ENCODE measurements at regions not wholly inside any gene's neighbourhood (a gene's known extent, or its start where the extent isn't known, plus 50 kb on each side); places are given as distances from the start of the nearest gene placed in this dataset.
"Not testable (repeated sequence)": the region's sequence is repeated elsewhere in the genome, so short reads cannot be mapped to it uniquely, and the experiment has no call there.

DNA sequence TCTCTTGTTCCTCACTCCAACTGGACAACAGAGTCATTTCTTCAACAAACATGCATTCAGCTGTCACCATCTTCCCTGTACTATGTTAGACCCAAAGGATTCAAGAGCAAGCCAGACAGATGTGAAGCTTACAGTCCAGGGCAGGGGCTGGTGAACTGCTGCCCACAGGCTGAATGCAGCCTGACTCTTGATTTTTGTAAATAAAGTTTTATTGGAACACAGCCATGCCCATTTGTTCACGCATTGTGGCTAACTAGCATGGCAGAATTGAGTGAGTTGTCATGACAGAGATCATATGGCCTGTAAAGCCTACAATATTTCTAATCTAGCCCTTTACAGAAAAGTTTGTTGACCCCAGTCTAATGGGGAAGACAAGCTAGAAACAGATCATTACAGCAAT lies 208.7 kb downstream of the EMX2 start:
- no peak for DNase-seq

DNA sequence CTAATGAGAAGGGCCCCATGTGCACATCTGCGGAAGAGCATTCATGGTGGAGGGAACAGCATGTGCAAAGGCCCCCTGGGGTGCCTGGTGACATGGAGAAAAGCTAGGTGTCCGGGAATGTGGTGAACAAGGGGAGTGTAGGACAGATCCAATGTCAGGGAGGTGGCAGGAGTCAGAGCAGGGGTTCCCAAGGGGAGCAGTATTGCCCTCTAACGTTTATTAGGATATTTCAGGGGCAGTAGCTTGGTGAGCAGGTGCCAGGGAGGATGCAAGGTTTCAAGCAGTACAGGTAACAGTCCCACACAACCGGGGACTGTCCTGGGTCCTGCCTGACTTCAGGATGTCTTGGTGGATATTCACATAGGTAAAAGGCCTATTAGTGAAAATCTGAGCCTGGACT lies 209.6 kb downstream of the EMX2 start:
- no peak for DNase-seq

DNA sequence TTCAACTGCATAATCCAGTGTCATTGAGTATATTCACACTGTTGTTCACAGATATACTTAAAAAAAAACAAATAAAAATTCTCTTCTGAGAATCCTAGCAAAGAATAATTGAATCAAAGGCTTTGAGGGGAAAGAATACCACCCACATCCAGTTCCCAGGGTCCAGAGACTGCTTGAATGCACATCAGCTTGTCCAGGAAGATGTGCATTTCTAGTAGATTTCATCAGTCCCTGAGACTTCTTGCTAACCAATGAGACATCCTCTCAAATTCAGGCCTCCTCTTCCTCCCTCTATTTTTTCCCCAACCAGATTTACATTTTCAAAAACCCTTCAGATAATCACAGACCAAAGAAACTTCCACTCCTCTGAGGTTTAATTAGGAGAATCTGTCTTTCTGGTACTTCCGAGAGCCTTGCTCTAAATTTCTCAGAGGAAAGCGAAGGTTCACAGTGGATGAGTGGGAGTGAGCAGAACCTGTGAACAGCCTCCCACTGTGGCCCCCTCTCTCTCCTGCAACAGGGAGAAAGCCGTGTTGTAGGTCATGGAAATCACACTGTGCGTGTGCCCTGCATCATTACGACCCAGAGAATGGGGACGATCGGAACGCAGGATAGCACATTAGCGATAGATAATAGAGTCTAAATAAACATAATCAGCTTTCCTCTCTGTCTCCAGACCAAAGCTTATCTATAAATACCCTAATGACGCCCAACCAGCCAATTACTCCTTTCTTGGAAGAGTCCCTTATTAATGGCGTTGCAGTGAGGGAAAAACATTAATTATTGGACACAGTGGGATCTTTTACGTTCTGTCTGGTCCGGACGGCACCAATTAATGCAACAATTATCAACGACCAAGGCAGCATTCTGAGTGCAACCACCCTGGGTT lies 212.5 kb downstream of the EMX2 start:
- DNase-seq = no peak

DNA sequence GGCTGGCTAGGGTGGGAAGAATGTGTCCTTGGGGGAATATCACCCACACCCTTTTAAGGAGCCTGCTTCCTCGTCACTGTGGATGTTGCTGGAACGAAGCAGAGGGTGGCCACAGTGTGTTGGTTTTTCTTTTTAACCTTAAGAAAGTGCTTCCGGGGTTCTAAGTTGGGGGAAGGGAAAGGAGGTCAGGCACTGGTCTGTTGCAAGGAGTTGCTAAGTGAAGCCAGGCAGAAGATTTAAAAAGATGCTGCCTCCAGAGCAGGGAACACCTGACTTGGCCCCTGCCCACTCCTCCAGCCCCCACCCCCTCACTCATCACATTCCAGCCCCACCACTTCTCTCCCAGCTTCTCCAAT lies 213.1 kb downstream of the EMX2 start:
- no peak for DNase-seq

DNA sequence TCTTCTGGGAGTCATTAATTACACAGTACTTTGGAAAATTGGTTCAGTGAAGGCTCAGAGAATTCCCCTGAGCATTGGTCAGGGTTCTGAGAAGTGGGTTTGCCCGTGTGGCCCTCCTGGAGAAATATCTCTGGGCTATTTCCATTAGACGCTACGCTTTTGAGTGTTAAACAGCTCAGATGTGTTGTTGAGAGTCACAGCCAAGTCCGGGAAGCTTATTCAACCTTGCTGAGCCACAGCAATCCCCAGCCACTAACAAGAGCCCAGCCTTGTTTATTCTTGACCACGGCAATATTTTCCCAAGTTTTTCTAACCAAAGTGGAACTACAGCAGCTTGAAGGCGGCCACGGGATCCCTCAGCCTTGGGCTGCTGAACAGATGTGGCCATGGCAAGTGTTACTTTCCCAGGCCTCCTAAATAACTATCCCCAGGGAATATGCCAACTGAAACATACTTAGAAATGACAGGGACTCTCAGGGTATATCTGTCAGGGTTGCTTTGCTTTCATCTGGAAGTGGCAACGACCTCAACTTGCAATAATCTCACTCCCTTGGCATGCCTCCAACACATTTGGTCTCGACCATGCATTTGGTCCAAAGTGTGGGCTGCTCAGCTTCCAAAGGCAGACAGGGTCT lies 214.7 kb downstream of the EMX2 start:
- DNase-seq = no peak

DNA sequence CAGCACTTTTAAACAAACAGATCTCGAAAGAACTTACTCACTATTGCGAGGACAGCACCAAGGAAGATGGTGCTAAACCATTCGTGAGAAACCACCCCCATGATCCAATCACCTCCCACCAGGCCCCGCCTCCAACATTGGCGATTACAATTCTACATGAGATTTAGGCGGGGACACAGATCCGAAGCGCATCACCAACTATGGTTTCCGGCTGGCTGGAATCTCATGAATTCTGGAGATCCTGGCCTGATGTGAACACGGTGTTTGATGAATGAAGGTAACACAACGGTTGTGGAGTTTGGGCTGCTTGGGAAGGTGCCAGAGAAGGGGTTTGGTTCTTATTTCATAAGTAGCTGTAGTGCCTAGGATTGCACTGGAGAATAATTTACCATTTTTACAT lies 216.7 kb downstream of the EMX2 start:
- DNase-seq = no peak

DNA sequence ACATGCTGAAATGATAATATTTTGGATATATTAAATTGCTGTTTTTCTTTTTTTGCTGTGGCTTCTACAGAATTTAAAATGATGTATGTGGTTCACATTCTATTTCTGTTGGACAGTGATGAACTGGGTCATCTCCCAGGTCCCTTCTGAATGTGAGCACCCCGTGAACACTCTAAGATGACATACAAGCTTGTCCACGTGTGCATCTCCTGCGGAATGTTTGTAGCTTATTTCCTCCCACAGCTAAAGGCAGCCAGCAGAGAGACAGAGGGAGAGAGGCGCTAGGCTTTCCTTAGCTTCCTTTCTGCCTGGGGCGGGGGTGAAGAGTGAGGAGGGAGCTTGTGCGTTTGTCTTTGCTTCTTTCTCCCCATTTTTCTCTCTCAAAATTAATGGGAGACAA lies 219.1 kb downstream of the EMX2 start:
- DNase-seq = no peak

DNA sequence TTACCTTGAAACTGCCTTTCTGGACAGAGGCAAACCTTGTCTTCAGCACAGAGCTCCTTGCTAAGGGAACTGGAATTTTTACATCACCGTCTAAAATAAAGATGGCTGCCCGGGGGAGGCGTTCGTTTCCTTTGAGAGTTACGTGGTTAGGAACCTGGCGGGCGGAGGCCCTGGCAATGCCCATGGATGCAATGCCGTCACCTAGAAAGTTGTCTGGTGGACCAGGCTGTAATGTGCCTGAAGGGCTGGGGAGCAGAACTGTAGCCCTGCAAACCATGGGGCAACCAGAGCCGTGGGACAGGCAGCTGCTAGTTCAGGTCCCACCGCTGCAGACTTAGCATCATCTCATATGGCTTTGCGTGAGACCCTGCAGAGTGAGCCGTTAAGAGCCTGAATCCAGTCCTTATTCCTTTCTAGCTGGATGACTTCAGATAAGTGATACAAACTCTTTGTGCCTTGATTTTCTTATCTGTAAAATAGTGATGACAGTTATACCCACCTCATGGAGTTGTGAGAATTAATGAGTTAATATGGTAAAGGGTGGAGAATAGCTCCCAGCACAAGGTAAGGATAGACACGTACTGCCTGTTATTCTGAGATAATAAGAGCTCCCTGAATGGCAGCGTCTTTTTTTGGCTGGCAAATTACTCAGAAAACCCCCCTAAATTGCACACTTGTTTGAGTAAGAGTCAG lies 219.7 kb downstream of the EMX2 start:
- DNase-seq = no peak

DNA sequence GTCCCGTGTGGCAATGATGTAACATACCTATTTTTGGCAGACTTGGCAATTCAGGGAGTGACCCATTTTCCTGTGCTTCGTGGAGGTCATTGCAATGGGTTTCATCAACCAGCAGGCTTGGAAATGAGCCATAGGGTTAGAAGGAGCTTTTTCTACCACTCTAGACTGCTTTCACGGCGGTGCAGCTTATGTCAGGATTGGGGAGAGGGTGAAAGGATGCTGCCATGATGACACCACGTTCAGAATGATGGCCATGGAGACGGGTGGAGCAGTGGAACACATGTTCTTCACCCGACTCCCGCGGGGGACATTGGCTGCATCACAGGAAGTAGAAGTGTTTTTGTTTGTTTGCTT lies 220.2 kb downstream of the EMX2 start:
- no peak for DNase-seq

DNA sequence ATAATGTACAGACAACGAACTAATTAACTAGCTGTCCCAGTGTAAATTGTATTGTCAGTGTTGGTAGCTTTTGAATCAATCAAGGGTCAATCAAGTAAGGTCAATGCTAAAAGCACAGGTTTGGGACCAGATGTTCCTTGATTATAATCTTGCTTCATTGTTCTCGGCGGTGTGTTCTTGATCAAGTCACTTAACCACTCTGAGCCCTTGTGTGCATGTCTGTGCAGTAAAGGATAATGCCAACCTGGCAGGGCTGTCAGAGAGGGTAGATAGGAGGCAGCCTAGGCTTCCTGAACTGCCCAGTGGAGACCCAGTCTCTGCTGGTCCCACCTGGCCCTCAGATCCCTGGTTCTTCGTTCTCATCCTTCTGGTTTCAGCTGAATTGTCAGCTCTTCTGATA lies 221.0 kb downstream of the EMX2 start:
- DNase-seq = no peak

DNA sequence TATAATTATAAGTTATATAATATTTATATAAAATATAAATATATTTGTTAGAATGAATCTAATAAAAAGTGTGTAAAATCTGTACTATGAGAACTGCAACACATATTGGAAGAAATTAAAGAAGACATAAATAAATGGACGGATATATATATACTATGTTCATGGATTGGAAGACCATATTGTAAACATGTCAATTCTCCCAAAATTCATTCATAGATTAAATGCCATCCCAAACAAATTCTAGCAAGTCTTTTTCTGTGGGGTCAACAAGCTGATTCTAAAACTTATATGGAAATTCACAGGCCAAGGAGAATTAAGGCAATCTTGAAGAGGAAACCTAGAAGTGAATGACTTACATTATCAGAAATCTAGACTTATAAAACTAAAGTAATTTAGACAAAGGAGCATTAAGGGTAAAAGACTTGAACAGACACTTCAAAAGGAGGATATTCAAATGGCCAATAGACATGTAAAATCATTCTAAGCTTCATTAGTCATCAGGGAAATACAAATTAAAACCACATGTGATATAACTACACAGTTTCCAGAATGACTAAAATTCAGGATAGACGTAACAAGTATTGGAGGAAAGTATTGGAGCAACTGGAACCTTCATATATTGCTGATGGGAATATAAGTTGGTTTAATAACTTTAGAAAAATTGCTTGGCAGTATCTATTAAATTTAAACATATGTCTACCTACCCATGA lies 225.9 kb downstream of the EMX2 start:
- no peak for DNase-seq

DNA sequence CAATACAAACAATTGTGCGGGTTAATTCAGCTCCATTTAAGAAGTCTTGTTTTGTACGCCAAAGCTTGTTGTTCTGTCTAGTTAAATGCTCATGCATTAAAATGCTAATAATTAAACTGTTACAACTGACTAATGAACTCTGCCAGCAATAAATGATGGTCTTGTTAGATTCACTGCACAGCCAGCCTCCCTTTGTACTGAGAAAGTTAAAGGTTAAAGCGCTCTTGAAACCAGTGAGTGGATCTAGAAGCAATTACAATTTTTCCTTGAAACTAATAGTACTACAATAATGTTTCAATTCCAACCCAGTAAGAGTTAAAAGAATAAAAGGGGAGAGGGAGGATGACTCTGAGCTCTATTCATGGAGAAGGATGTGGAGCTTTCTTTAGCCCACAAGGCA lies 233.0 kb downstream of the EMX2 start:
- DNase-seq = no peak

DNA sequence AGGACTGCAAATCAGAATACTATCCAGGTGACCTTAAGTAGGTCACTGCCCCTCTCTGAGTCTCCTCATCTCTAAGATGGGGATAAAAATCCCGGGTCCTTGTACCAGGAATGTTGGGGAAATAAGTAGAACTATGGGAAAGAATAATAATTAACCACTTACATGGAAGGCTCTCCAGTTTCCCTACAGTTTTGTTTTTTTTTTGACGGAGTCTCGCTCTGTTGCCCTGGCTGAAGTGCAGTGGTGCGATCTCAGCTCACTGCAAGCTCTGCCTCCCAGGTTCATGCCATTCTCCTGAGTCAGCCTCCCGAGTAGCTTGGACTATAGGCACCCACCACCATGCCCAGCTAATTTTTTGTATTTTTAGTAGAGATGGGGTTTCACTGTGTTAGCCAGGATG lies 234.7 kb downstream of the EMX2 start:
- not testable (repeated sequence) for DNase-seq

DNA sequence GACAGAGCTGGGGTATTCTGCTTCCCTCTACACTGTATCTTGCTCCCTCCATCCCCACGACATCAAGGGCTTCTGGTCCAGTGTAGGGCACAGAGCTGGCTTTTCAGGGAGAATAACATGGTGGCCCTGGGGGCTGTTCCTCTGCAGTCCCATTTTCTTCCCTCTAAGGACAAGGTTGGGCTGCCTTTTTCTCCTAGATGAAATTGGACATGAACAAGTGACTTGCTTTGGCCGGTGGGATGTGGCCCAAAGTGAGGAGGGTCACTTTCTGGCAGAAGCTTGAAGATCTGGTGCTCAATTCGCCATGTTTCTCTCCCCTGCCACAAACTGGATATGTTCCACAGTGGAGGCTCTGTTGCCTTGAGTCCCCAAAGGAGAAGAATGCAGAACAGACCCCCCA lies 235.7 kb downstream of the EMX2 start:
- DNase-seq = no peak

DNA sequence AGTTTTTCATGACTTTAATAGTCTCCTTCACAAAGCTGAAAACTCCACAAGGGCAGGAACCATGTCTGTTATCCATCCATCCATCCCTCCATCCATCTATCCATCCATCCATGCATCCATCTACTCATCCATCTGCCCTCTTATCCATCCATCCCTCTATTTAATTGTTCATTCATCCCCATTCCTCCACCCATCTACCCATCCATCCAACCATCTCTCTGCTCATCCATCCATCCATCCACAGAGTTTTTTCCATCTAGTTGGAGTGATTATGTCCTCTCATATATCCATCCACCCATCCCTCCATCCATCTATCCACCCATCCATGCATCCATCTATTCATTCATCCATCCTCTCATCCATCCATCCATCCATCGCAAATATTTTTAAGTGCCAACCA lies 237.9 kb downstream of the EMX2 start:
- DNase-seq = no peak

DNA sequence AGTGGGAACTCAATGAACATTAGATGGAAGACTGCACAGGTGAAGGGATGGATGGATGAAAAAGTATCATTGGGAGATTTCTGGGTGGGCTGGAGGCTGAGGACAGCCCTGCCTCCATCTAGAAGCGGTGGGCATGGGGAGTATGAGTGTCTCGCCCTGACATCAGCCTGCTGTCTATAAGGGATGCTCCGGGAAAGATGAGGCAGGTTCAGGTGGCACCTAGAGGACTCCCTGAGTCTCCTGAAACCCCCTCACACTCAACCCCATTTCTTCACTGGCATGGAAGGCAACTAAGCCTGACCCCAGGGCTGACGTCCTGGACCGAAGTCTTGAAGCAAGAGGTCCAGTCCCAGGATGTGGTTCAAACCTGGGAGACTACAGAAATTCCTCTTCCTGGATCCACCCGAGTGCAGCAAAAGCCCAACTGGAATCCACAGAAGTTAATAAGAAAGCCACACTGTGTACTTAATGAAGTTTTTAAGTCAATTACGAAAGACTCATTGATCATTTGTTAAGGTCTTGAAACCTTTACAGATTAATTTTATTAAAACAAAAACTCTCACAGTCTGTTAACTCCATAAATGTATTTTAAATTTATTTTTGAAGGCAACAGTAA lies 238.8 kb downstream of the EMX2 start:
- no peak for DNase-seq

DNA sequence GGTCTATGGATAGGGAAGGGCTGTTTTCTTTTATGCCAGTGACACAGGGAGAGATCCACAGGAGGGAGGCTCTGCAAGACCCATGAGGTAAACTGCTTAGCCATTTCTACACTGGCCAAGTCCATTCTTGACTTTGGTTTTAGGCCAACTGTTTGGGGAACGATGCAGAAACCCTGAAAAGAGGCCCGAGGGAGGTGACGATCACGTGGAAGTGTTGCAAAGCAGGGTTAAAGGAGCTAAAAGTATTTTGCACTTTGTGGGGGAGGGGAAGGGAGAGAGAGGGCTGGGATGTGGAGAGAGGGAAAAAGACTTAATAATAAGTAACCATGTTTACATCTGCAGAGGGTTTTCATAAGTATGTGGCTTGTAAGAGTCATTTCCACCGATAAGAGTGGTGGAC lies 239.7 kb downstream of the EMX2 start:
- no peak for DNase-seq

DNA sequence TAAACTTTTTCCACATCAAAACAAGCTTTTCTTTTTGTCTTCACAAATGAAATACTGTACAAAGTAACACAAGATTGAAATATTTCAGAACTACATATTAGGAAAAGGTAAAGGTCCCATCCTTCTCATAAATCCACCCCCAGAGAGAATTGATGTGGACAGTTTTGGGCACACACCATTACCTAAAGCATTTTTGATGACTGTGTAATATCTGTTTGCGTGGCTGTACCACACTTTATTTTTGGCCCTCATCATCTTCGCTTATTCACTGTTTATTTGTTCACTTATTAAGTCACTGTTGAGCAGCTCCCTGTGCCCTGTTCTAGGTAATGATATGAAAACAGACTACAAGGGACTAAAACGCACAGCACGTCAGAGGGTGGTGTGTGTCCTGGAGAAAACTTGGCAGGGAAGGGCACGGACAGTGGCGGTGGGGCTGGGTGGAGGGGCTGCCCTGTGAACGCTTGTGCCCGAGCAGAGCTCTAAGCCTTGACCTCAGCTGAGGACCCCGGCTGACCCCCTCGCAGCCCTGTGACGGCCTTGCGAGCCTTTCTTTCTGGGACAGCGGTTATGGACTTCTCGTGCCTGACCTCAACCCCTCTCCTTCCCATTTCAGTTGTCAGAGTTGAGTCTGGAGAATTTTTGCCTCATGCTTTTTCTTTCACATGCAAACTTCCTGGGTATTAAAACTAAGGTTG lies 241.3 kb downstream of the EMX2 start:
- DNase-seq = no peak

DNA sequence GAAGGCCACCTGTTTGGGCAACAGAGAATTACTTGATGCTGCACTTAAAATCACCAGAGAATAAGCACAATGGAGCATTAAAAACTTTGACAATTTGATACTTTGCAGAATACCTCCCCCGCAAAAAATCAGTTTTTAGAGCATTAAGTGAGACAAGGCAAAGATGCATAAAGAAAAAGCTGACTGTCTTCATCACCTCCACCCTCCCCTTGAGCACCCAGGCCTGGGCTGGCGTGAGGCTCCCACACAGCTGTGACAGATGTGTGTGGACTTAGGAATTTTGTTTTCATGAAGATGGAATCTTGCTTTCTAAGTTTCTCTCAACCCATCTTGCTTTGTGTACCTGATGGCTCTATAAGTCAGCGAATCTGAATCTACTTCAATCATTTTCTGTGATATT lies 242.2 kb downstream of the EMX2 start:
- DNase-seq = no peak

DNA sequence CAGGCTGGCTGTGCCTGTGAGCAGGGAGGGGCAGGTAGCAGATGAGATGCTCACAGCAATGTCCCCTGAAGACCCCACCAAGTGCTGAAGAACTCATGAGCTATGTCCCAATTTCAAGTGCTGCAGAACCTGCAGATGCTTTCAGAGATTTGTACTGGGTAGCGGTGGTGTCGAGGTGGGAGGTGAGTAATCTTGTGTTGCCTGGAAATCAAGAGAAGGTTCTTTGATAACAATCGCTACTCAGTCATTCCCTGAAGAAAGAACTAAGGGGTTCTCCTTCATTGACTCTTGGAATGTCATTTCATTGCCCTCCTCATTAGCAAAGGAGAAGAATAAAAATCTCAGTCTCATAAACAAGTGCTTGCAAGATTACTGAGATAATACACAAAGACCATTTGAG lies 246.4 kb downstream of the EMX2 start:
- DNase-seq = no peak

DNA sequence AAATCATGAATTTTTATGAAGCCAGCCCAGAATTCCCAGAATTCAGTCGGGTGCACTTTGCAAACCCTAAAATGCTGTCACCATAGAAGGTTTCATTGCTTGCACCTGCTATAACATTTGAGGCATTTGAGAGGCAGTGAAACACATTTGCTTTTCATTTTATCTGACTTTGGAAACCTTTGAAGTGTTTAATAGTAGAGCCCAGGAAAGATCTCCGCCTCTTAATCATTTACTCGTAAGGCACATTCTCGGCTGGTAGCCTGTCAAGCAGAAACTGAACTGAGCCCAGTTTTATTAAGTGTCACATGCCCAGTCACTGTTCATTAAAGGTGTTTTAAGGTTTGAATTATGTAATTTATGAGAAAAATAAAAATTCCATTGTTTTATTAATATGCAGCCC lies 247.6 kb downstream of the EMX2 start:
- DNase-seq = no peak

DNA sequence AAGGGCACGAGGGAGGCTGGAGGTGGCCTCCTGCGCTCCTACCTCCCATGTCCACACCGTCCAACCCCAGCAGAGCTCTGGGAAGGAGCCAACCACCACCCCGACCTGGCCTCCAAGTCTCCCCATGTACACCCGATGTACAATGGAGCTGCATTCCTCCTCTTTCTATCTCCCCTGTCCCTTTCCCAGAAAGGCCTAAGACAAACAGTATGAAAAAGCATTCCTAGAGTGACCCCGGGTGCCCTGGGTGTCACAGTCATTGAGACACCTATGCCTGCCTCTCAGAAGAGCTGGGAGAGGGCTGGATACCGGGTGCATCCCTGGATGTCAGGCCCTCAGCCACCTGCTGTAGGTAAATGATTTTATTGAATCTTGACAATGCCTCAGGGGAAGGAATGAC lies 248.1 kb downstream of the EMX2 start:
- DNase-seq = no peak

DNA sequence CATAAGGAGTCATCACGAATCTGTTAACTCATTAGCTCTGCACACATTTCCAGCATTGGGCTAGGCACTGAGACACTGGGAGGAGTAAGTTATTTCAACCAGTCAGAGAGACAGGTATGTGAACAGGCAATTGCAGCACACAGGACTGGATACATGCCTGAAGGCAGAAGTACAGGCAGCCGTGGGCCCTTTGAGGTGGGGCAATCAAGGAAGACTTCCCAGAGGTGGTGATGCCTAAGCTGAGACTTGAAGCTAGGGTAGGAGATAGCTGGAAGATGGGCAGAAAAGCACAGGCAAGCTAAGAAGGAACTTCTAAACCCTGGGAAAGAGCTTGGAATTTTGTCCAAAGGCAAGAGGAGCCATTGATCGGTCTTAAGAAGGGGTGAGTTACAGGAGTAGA lies 249.7 kb downstream of the EMX2 start:
- no peak for DNase-seq
